ENCODE measurements at regions not wholly inside any gene's neighbourhood (a gene's known extent, or its start where the extent isn't known, plus 50 kb on each side); places are given as distances from the start of the nearest gene placed in this dataset.

- TF ChIP-seq ZBTB7A (IDR thresholded peaks at IDR 0.05; ENCODE audit: low read depth) (no peak), CREB1 (IDR thresholded peaks at IDR 0.05; ENCODE audit: low read depth) (no peak), FOXM1 (IDR thresholded peaks at IDR 0.05; ENCODE audit: borderline replicate concordance, low read depth) (no peak), TCF12 (IDR thresholded peaks at IDR 0.05; ENCODE audit: low read depth) (no peak), TEAD4 (IDR thresholded peaks at IDR 0.05) (no peak), YY1 (IDR thresholded peaks at IDR 0.05; ENCODE audit: low read depth) (no peak), RAD21 (IDR thresholded peaks at IDR 0.05; ENCODE audit: low read depth) (no peak), MAX (IDR thresholded peaks at IDR 0.05) (no peak), EP300 (IDR thresholded peaks at IDR 0.05; ENCODE audit: borderline replicate concordance) (no peak), CEBPB (IDR thresholded peaks at IDR 0.05) (no peak), NFIC (IDR thresholded peaks at IDR 0.05) (no peak), REST (IDR thresholded peaks at IDR 0.05; ENCODE audit: low read depth) (no peak), USF1 (IDR thresholded peaks at IDR 0.05) (no peak), TAF1 (IDR thresholded peaks at IDR 0.05; ENCODE audit: low read depth) (no peak), EGR1 (IDR thresholded peaks at IDR 0.05) (no peak)
Measured at GRCh38 chr4:55272589-55272988, 73.5 kb upstream of the SRD5A3 start.

- TF ChIP-seq CREB1 (IDR thresholded peaks at IDR 0.05; ENCODE audit: low read depth) (no peak), USF1 (IDR thresholded peaks at IDR 0.05) (no peak), TEAD4 (IDR thresholded peaks at IDR 0.05) (no peak), RAD21 (IDR thresholded peaks at IDR 0.05; ENCODE audit: low read depth) (no peak), TCF12 (IDR thresholded peaks at IDR 0.05; ENCODE audit: low read depth) (no peak), CEBPB (IDR thresholded peaks at IDR 0.05) (no peak), YY1 (IDR thresholded peaks at IDR 0.05; ENCODE audit: low read depth) (no peak), FOXM1 (IDR thresholded peaks at IDR 0.05; ENCODE audit: borderline replicate concordance, low read depth) (no peak), ZBTB7A (IDR thresholded peaks at IDR 0.05; ENCODE audit: low read depth) (no peak), NFIC (IDR thresholded peaks at IDR 0.05) (no peak)
Measured at GRCh38 chr4:55277011-55277410, 69.0 kb upstream of the SRD5A3 start.

- TF ChIP-seq MAX (IDR thresholded peaks at IDR 0.05) (no peak), RAD21 (IDR thresholded peaks at IDR 0.05; ENCODE audit: low read depth) (no peak), TAF1 (IDR thresholded peaks at IDR 0.05; ENCODE audit: low read depth) (no peak), ZBTB7A (IDR thresholded peaks at IDR 0.05; ENCODE audit: low read depth) (no peak), EP300 (IDR thresholded peaks at IDR 0.05; ENCODE audit: borderline replicate concordance) (no peak), REST (IDR thresholded peaks at IDR 0.05; ENCODE audit: low read depth) (no peak), NFIC (IDR thresholded peaks at IDR 0.05) (no peak), EGR1 (IDR thresholded peaks at IDR 0.05) (no peak), TEAD4 (IDR thresholded peaks at IDR 0.05) (no peak), CREB1 (IDR thresholded peaks at IDR 0.05; ENCODE audit: low read depth) (no peak), YY1 (IDR thresholded peaks at IDR 0.05; ENCODE audit: low read depth) (no peak), FOXM1 (IDR thresholded peaks at IDR 0.05; ENCODE audit: borderline replicate concordance, low read depth) (no peak), USF1 (IDR thresholded peaks at IDR 0.05) (no peak), TCF12 (IDR thresholded peaks at IDR 0.05; ENCODE audit: low read depth) (no peak), CEBPB (IDR thresholded peaks at IDR 0.05) (no peak)
Measured at GRCh38 chr4:55278316-55278715, 67.7 kb upstream of the SRD5A3 start.

GRCh38 chr4:55284331-55284730 is 61.7 kb upstream of the SRD5A3 start:
- TF ChIP-seq NFIC (IDR thresholded peaks at IDR 0.05) (no peak), CEBPB (IDR thresholded peaks at IDR 0.05) (no peak), MAX (IDR thresholded peaks at IDR 0.05) (no peak), TAF1 (IDR thresholded peaks at IDR 0.05; ENCODE audit: low read depth) (no peak), EGR1 (IDR thresholded peaks at IDR 0.05) (no peak), TCF12 (IDR thresholded peaks at IDR 0.05; ENCODE audit: low read depth) (no peak)

- no peak for TF ChIP-seq YY1 (IDR thresholded peaks at IDR 0.05; ENCODE audit: low read depth)
- no peak for TF ChIP-seq FOXM1 (IDR thresholded peaks at IDR 0.05; ENCODE audit: borderline replicate concordance, low read depth)
- TF ChIP-seq CREB1 (IDR thresholded peaks at IDR 0.05; ENCODE audit: low read depth), result no peak
- TF ChIP-seq REST (IDR thresholded peaks at IDR 0.05; ENCODE audit: low read depth), result no peak
- no peak for TF ChIP-seq MAX (IDR thresholded peaks at IDR 0.05)
- TF ChIP-seq RAD21 (IDR thresholded peaks at IDR 0.05; ENCODE audit: low read depth), result no peak
- TF ChIP-seq EGR1 (IDR thresholded peaks at IDR 0.05), result no peak
- no peak for TF ChIP-seq TEAD4 (IDR thresholded peaks at IDR 0.05)
- no peak for TF ChIP-seq NFIC (IDR thresholded peaks at IDR 0.05)
- TF ChIP-seq TCF12 (IDR thresholded peaks at IDR 0.05; ENCODE audit: low read depth), result no peak
- TF ChIP-seq TAF1 (IDR thresholded peaks at IDR 0.05; ENCODE audit: low read depth), result no peak
- TF ChIP-seq CEBPB (IDR thresholded peaks at IDR 0.05), result no peak
- no peak for TF ChIP-seq ZBTB7A (IDR thresholded peaks at IDR 0.05; ENCODE audit: low read depth)
- TF ChIP-seq USF1 (IDR thresholded peaks at IDR 0.05), result no peak
- no peak for TF ChIP-seq EP300 (IDR thresholded peaks at IDR 0.05; ENCODE audit: borderline replicate concordance)
Measured at GRCh38 chr4:55291227-55291640, 54.8 kb upstream of the SRD5A3 start.

Measured in Ishikawa (cell line).